ENCODE measurements at regions not wholly inside any gene's neighbourhood (a gene's known extent, or its start where the extent isn't known, plus 50 kb on each side); places are given as distances from the start of the nearest gene placed in this dataset.
"Not testable (repeated sequence)": the region's sequence is repeated elsewhere in the genome, so short reads cannot be mapped to it uniquely, and the experiment has no call there.

DNA sequence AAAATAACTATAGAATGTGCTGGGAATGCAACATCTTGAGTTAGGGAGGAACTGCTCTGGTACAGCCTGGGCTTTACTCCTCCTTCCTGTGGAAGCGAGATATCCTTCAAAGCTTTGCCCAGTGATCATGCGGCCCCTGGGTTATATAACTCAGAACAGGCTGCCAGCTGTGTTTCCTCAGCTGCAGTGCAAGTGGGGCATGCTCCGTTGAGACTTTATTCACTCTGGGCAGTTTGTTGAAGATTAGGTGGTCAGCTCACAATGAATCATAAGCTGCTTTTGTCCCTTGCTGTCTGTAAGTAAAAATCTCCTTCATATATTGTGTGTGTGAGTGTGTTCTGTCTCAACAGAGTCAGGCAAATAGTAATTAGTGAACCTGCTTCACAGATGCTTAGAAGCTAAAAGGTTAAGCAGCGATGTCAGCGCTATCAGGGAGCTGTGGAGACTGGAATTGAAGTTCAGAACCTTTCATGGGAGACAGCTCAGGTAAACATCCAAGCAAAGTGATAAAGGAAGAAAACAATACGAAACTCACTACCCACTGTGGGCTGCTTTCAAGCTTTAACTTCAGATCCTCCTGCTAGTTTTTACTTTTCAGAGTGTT is 688.4 kb downstream of the HTR1B start:
- no peak for DNase-seq (ENCODE audit: low spot score)

GRCh38 chr6:76772951-76773350 is 690.3 kb downstream of the HTR1B start:
- no peak for DNase-seq (ENCODE audit: low spot score)

- DNase-seq (ENCODE audit: low spot score), result no peak
Observed at GRCh38 chr6:76771059-76771634, 692.1 kb downstream of the HTR1B start.

- DNase-seq (ENCODE audit: low spot score), result no peak
Observed at GRCh38 chr6:76770281-76770680, 693.0 kb downstream of the HTR1B start.

GRCh38 chr6:76768556-76768955 is 694.7 kb downstream of the HTR1B start:
- DNase-seq (ENCODE audit: low spot score), result no peak

GRCh38 chr6:76764057-76764456 is 691.6 kb upstream of the IMPG1 start:
- DNase-seq (ENCODE audit: low spot score), result no peak

DNA sequence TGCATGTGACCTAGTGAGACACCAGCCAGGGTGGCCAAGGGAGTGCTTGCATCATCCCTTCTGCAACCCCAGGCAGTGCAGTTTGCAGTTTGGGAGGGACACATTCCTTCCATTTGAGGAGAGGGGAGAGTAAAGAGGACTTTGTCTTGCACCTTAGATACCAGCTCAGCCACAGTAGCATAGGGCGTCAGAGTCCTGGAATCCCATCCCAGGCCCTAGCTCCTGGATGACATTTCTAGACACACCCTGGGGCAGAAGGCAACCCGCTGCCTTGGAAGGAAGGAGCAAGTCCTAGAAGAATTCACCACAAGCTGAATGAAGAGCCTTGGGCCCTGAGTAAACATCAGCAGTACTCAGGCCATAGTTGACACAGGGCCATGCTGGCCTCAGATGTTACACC is 680.4 kb upstream of the IMPG1 start:
- DNase-seq (ENCODE audit: low spot score), result no peak

- not testable (repeated sequence) for DNase-seq (ENCODE audit: low spot score)
Observed at GRCh38 chr6:76745388-76745787, 672.9 kb upstream of the IMPG1 start.

GRCh38 chr6:76744151-76744720 is 671.8 kb upstream of the IMPG1 start:
- DNase-seq (ENCODE audit: low spot score), result not testable (repeated sequence)

DNA sequence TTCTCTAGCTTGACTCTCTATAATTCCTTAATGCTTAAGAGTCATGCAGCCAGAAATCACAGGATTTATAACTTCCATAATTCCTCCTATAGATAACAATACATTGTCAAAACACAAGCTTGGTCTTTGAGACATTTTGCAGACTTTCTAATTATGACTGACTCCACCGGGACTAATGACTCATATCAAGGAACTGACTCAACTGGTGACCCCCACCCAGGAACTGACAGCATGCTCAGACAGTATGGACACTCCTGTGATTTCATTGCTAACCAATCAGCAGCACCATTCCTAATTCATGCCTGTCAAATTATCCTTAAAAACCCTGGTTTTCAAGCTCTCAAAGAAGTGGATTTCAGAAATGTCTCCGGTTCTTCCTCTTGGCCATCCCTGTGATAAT is 670.5 kb upstream of the IMPG1 start:
- DNase-seq (ENCODE audit: low spot score), result no peak

DNA sequence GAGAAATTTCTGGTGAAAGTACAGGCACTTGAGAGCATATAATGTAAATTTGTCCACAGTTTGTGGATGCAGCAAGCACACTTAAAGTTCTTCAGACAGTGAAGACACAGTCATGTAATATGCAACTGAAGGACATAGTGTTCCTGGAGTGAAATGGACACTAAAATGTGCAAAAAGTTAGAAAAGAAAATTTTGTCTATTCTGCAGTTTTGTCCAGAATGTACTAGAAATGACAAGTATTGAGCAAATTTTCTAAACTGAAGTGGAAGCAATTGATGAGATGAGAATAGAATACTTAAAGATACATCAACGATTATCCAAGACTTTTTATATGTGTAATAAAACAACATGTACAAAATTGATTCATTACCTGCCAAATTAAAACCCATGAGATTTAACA is 647.0 kb upstream of the IMPG1 start:
- no peak for DNase-seq (ENCODE audit: low spot score)

DNA sequence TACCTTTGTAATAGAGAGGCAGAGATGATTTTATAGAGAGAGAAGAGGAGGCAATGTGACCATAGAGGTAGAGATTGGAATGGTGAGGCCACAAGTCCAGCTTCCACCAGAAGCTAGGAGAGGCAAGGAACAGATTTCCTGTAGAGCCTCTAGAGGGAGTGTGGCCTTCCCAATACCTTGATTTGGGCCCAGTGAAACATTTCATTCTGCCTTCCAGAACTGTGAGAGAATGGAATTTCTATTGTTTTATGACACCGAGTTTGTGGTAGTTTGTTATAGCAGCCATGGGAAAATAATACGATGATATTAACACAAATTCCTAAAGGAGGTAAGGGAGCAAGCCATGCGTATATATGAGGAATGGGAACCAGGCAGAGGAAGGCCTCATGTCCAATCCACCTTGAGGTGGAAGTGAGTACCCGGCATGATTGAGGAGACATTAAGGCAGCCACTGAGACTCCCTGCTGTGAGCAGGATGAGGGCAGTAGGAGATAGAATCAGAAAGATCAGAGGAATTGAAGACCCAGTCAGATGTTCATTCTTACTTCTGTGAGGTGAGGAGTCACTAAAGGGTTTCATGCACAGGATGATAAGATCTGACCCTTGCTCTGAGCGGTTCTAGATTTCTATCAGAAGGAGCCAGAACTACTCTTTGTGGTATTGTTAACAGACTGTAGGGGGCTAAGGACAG is 636.3 kb upstream of the IMPG1 start:
- DNase-seq (ENCODE audit: low spot score), result no peak

DNA sequence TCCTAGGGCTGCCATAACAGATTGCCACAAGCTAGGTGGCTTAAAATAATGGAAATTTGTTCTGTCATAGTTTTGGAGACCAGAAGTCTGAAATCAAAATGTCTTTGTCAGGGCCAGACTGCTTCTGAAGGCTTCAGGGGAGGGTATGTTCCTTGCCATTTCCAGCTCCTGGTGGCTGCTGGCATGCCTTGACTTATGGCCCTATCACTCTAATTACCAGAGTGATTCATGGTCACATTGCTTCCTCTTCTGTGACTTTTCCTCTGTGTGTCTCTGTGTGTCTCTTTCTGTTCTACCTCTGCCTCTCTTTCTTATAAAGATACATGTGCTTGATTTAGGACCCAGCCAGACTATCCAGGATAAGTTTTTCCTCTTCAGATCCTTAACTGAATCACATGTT is 635.2 kb upstream of the IMPG1 start:
- DNase-seq (ENCODE audit: low spot score), result no peak

DNA sequence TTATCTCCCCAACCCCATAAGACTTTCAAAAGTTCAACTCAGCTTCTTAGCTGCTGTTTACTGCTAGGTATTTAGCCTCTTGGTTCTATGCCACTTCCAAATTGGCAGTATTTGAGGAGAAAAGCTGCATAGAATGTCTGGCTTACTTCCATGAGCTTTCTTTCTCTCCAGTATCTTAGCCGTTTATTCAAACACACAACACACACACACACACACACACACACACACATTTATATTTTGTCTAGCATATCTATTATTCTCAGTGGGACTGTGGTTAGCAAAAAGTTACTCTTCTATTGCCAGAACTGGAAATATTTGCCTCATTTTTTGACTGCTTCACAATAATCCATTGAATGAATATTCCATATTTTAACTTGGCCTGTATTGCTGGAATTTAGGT is 634.2 kb upstream of the IMPG1 start:
- DNase-seq (ENCODE audit: low spot score), result no peak

DNA sequence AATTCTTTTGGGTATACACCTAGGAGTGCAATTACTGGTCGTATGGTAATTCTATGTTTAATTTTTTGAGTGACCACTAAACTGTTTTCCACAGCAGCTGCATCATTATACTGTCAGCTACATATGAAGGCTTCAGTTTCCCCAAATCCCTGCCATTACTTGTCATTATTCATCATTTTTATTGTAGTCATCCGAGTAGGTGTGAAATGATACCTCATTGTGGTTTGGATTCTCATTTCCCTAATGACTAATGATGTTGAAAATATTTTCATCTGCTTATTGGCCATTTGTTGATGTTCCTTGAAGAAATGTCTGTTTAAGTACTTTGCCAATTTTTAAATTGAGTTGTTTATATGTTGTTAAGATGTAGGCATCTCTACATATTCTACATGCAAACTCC is 633.6 kb upstream of the IMPG1 start:
- no peak for DNase-seq (ENCODE audit: low spot score)

DNA sequence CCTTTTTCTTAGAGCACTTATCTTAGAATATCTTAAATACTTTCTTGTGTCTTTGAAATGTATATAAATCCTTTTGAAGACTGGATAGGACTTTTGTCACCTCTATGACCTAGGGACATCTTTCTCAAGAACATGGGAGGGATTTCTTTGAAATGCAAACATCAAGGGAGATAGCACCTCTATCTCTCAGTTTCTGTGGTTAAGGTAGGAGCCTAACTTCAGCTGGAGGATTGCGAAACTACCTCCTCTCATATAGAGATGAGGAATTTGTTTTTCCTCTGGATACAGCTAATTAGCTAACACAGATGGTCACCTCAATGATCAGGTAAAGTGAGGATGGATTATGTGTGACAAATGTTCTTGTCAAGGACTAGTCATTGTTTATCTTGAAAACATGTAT is 631.3 kb upstream of the IMPG1 start:
- no peak for DNase-seq (ENCODE audit: low spot score)

DNA sequence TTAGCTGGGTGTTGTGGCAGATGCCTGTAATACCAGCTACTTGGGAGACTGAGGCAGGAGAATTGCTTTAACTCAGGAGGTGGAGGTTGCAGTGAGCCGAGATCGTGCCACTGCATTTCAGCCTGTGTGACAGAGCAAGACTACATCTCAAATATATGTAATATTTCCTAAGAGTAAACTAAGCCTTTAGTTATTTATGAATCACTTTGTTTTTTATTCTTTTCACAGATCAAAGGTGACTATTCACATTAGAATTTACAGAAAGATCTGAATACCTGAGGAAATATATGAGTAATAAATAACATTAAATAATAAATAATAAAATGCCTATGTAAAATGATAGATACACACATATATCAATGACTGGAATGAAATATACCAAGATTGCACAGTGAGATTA is 630.8 kb upstream of the IMPG1 start:
- DNase-seq (ENCODE audit: low spot score), result no peak

DNA sequence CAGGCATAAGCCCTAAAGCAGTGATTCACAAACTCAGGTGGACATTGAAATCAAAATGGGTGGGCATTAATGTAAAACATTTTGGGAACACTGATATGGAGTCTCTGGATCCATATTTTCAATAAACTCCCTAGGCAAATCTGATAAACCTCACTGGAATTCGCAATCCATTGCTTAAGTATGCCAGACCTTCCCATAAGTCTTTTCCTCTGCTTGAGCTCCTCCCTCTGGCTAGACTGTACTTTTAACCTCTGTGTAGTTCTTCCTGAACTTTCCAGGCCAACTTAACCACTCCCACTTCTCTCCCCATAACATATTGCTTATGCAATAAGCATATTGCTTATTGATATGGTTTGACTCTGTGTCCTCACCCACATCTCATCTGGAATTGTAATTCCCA is 629.7 kb upstream of the IMPG1 start:
- DNase-seq (ENCODE audit: low spot score), result no peak

DNA sequence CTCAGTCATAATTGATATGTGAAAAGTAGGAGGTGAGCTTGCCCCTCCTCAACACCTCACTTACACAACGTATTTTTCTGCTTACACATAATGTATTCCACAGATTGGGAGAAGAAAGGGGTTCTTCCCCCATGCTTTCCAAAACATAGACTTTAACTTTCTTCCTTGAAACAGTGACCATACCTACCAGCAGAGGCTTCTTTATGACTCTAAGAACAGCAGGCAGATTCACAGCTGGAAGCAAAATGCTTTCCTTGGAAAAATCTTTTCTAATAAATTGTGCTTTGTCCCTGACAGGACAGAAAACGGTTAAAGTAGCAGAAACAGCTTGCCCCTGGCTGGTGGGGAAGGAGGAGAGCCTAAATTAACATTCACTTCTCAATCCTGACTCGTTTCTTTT is 629.1 kb upstream of the IMPG1 start:
- DNase-seq (ENCODE audit: low spot score), result no peak

- DNase-seq (ENCODE audit: low spot score), result peak; percentile 26
Observed at GRCh38 chr6:76697585-76697984, 625.1 kb upstream of the IMPG1 start.

DNA sequence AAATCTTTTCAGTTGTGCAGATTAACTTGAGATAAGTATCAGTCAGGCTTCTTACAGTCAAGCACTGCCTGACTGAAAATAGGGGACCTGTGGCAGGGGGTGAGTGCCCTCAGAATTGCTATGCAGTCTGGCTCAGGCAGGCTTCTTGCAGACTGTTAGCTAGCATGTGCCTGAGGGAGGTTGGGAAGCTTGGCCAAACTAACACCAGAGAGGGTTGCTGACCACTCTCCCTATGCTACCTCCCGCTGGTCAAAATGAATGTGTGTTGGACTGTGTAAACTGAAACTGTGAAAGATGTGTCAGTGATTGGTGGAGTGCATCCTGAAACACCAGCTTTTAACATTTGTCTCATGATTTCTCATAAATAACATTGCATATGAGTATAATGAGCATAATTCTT is 622.3 kb upstream of the IMPG1 start:
- DNase-seq (ENCODE audit: low spot score), result no peak

GRCh38 chr6:76684875-76685274 is 612.4 kb upstream of the IMPG1 start:
- peak; percentile 36 for DNase-seq (ENCODE audit: low spot score)

- DNase-seq (ENCODE audit: low spot score), result no peak
Observed at GRCh38 chr6:76683985-76684384, 611.5 kb upstream of the IMPG1 start.

DNA sequence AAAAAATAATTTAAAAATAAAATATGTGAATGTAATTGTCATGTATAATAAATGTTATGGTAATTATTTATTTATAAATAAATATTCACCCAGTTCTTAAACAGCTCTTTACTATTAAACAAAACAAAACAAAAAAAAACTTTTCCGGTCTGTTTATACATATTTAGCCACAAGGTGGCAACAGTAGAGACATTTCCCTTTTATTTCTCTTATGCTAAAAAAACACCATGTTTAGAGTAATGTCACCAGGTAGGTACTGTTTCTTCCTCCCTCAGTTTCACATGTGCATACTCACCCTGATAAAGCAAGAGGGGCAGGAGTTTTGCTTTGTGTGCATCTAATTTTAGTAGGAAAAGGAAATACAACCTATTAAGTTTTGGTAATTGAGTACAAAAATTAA is 610.4 kb upstream of the IMPG1 start:
- no peak for DNase-seq (ENCODE audit: low spot score)

Data from iPS-NIHi11 (cell line).